B cell (primary cell): ENCODE measurements at regions not wholly inside any gene's neighbourhood (a gene's known extent, or its start where the extent isn't known, plus 50 kb on each side); places are given as distances from the start of the nearest gene placed in this dataset.

ENCODE experiments used
- ATAC-seq: fragments of 200-7000 bp; cut with Tn5 transposase; one replicate; pipeline ENCODE4 v1.10.0; 2021; ENCODE audit warnings: low read depth, mild to moderate bottlenecking, moderate number of reproducible peaks, moderate library complexity
- CTCF ChIA-PET: fragments of 350-600 bp; sonication (Branson Sonifier 250); formaldehyde crosslinking; loops from one replicate; lab custom pipeline; 2021; ENCODE audit warnings: antibody characterized with exemption, inconsistent platforms; lab: Charles Lee
- POLR2A ChIA-PET: fragments of 350-600 bp; sonication (Branson Sonifier 250); formaldehyde crosslinking; loops from one replicate; lab custom pipeline; 2021; ENCODE audit warnings: antibody characterized with exemption; lab: Charles Lee
- DNase-seq: peaks from one replicate; pipeline ENCODE4 v3.0.0; 2013
- H2AFZ ChIP-seq: 2 replicates; pipeline ENCODE4 v1.6.1; 2012; ENCODE audit warnings: mild to moderate bottlenecking, low read depth, low read length; ENCODE audit not compliant: insufficient read depth, poor library complexity, severe bottlenecking
- H3K27ac ChIP-seq, 2 donors: 1 replicate in 1 of 2; 2 replicates in 1 of 2; pipeline ENCODE4 v1.5.1; 2012 to 2013; ENCODE audit warnings: low read length in 2 of 2, mild to moderate bottlenecking in 2 of 2, moderate library complexity in 1 of 2
- H3K27me3 ChIP-seq, 4 experiments: fragments of 200-600 bp in 1 of 4; sonication (generic) in 1 of 4; replicated peaks in 1 of 4; 1 replicate in 2 of 4; 2 replicates in 2 of 4; pipeline versions ENCODE4 v1.6.1 to v1.7.0; 2013 to 2016; ENCODE audit warnings: low read length in 3 of 4, mild to moderate bottlenecking in 2 of 4, mixed read lengths in 1 of 4, moderate library complexity in 1 of 4; ENCODE audit not compliant: insufficient read depth in 4 of 4, control insufficient read depth in 3 of 4; ENCODE audit errors: control extremely low read depth in 1 of 4
- H3K36me3 ChIP-seq, 2 experiments: replicated peaks in 1 of 2; 1 replicate in 1 of 2; 2 replicates in 1 of 2; pipeline versions ENCODE4 v1.6.1 to v1.7.1; 2013; ENCODE audit warnings: low read length in 1 of 2; ENCODE audit not compliant: insufficient read depth in 2 of 2, control insufficient read depth in 1 of 2; ENCODE audit errors: control extremely low read depth in 1 of 2, extremely low read depth in 1 of 2
- H3K4me1 ChIP-seq, 2 donors: fragments of 200-600 bp in 1 of 2; sonication (generic) in 1 of 2; 1 replicate in 1 of 2; 2 replicates in 1 of 2; pipeline versions ENCODE4 v1.5.1 to v1.6.1; 2013 to 2017; ENCODE audit warnings: low read length in 2 of 2; ENCODE audit not compliant: control insufficient read depth in 2 of 2, insufficient read depth in 2 of 2
- H3K4me2 ChIP-seq: replicated peaks from 2 replicates; pipeline ENCODE3; 2012; ENCODE audit warnings: mild to moderate bottlenecking, low read depth, low read length; ENCODE audit not compliant: poor library complexity, severe bottlenecking
- H3K4me3 ChIP-seq, 5 experiments: fragments of 200-600 bp in 1 of 5; sonication (generic) in 1 of 5; 1 replicate in 3 of 5; 2 replicates in 2 of 5; pipeline versions ENCODE4 v1.5.1 to v1.7.0; 2011 to 2016; ENCODE audit warnings: low read length in 4 of 5, mild to moderate bottlenecking in 4 of 5, low read depth in 2 of 5, control low read depth in 1 of 5, moderate library complexity in 1 of 5; ENCODE audit not compliant: insufficient read depth in 1 of 5; ENCODE audit errors: control extremely low read depth in 1 of 5, extremely low read depth in 1 of 5
- H3K79me2 ChIP-seq: fragments of 200-600 bp; sonication (generic); one replicate; pipeline ENCODE4 v1.6.0; 2016; ENCODE audit warnings: low read length; ENCODE audit not compliant: control insufficient read depth, insufficient read depth
- H3K9ac ChIP-seq: fragments of 200-600 bp; sonication (generic); 2 replicates; pipeline ENCODE4 v1.6.1; 2017; ENCODE audit warnings: mild to moderate bottlenecking, low read length, moderate library complexity
- H3K9me3 ChIP-seq, 3 donors: one replicate each; pipeline versions ENCODE4 v1.6.1 to v1.7.1; 2013; ENCODE audit warnings: low read length in 2 of 3; ENCODE audit not compliant: control insufficient read depth in 2 of 3, insufficient read depth in 1 of 3; ENCODE audit errors: control extremely low read depth in 1 of 3
- H4K20me1 ChIP-seq: 2 replicates; pipeline ENCODE4 v1.6.0; 2012; ENCODE audit warnings: mild to moderate bottlenecking, low read length; ENCODE audit not compliant: insufficient read depth, control insufficient read depth, poor library complexity, severe bottlenecking
- H3K27ac Mint-ChIP-seq: one replicate; pipeline ENCODE4 v1.8.0; 2021; ENCODE audit warnings: mixed read lengths
- H3K27me3 Mint-ChIP-seq: one replicate; pipeline ENCODE4 v1.8.0; 2021; ENCODE audit warnings: mixed read lengths
- H3K4me1 Mint-ChIP-seq: one replicate; pipeline ENCODE4 v1.8.0; 2021; ENCODE audit warnings: mixed read lengths
- H3K4me3 Mint-ChIP-seq: one replicate; pipeline ENCODE4 v1.8.0; 2021; ENCODE audit warnings: mixed read lengths
- H3K9me3 Mint-ChIP-seq: one replicate; pipeline ENCODE4 v1.8.0; 2022; ENCODE audit warnings: mixed read lengths; ENCODE audit not compliant: insufficient read depth
- EZH2 ChIP-seq: IDR thresholded peaks from 2 replicates; pipeline ENCODE4 v1.6.1; 2012; ENCODE audit warnings: borderline replicate concordance, low read depth, mild to moderate bottlenecking, moderate library complexity, low read length; ENCODE audit not compliant: insufficient read depth, poor library complexity, severe bottlenecking
- WGBS: methylation state at CpG from one replicate; pipeline ENCODE4 v1.1.5; 2013; ENCODE audit warnings: missing lambda C conversion rate; ENCODE audit not compliant: insufficient coverage; 5-methylcytosine and 5-hydroxymethylcytosine counted together
- intact Hi-C: fragments of 100-400 bp; cut with micrococcal nuclease; formaldehyde crosslinking; loops from one replicate; pipeline ENCODE4 v1.10.0; 2022
- TF ChIP-seq, protein P1 (sequence below): fragments of 200-600 bp; IDR thresholded peaks from one replicate; pipeline ENCODE4 v1.8.0; 2022; ENCODE audit warnings: antibody characterized with exemption, mild to moderate bottlenecking

DNA sequence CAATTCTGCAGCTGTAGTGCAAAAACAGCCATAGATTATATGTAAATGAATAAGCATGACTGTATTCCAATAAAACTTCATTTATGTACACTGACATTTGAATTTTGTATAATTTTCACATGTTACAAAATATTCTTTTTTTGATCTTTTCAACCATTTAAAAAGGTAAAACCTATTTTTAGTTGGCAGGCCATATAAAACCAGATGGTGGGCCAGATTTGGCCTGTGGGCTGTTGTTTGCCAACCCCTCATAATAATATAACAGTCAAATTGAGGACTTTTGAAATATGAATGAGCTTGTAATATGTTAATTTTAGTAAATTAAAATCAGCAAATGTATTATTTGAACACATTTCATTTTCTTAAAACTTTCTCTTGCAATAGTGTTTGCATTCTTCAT is 913.4 kb downstream of the TLE1 start:
- Mint-ChIP-seq H3K27me3 (no peaks in the 10 kb centered on the region), H3K27ac (no peak overlapping the region), H3K4me3 (no peak overlapping the region), H3K9me3 (no peaks in the 10 kb centered on the region), H3K4me1 (no peaks in the 10 kb centered on the region)
- intact Hi-C loops = no loop called here
- Histone ChIP-seq H3K36me3 (no peaks in the 10 kb centered on the region), H4K20me1 (no peaks in the 10 kb centered on the region), H3K27me3 (no peaks in the 10 kb centered on the region), H3K79me2 (no peaks in the 10 kb centered on the region), H3K9ac (no peak overlapping the region), H2AFZ (no peak overlapping the region), H3K27ac (no peak overlapping the region), H3K4me1 (no peaks in the 10 kb centered on the region), H3K4me3 (no peak overlapping the region), H3K4me2 (no peak overlapping the region), H3K9me3 (no peaks in the 10 kb centered on the region)
- CTCF ChIA-PET = no interaction called here
- POLR2A ChIA-PET = no interaction called here
- no peak for TF ChIP-seq EZH2
- TF ChIP-seq, protein P1, sequence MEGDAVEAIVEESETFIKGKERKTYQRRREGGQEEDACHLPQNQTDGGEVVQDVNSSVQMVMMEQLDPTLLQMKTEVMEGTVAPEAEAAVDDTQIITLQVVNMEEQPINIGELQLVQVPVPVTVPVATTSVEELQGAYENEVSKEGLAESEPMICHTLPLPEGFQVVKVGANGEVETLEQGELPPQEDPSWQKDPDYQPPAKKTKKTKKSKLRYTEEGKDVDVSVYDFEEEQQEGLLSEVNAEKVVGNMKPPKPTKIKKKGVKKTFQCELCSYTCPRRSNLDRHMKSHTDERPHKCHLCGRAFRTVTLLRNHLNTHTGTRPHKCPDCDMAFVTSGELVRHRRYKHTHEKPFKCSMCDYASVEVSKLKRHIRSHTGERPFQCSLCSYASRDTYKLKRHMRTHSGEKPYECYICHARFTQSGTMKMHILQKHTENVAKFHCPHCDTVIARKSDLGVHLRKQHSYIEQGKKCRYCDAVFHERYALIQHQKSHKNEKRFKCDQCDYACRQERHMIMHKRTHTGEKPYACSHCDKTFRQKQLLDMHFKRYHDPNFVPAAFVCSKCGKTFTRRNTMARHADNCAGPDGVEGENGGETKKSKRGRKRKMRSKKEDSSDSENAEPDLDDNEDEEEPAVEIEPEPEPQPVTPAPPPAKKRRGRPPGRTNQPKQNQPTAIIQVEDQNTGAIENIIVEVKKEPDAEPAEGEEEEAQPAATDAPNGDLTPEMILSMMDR = no peak
- ATAC-seq (no peak), DNase-seq (no peak)

DNA sequence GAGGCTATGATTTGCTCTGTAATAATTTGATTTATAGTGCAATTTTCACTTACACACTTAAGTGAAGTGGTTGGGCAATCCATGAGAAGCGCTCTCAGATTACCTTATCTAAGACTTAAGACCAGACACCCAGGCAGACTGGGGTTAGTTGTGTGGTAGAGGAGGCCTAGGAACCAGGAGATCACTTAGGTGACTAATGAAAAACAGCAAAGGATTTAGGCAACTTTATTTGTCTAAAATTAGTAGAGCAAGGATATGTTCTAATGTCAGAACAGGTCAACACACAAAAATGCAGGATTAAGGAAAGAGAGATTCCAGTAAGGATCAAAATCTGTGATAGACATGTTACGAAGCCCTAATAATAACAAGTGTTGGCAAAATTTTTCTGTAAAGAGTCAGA is 913.8 kb downstream of the TLE1 start:
- no peak for TF ChIP-seq EZH2
- TF ChIP-seq, protein P1 = no peak
- POLR2A ChIA-PET = no interaction called here
- intact Hi-C loops = no loop called here
- Histone ChIP-seq H2AFZ (no peak overlapping the region), H3K4me1 (no peaks in the 10 kb centered on the region), H3K27ac (no peak overlapping the region), H4K20me1 (no peaks in the 10 kb centered on the region), H3K36me3 (no peaks in the 10 kb centered on the region), H3K9me3 (no peaks in the 10 kb centered on the region), H3K4me3 (no peak overlapping the region), H3K4me2 (no peak overlapping the region), H3K79me2 (no peaks in the 10 kb centered on the region), H3K9ac (no peak overlapping the region), H3K27me3 (no peaks in the 10 kb centered on the region)
- no peak overlapping the region for H3K27ac Mint-ChIP-seq
- WGBS = no CpG with 5 or more reads among the region's 2 CpGs
- no peaks in the 10 kb centered on the region for H3K4me1 Mint-ChIP-seq
- ATAC-seq (no peak), DNase-seq (no peak)
- CTCF ChIA-PET = no interaction called here
- H3K27me3 Mint-ChIP-seq = no peaks in the 10 kb centered on the region
- H3K4me3 Mint-ChIP-seq = no peak overlapping the region
- H3K9me3 Mint-ChIP-seq = no peaks in the 10 kb centered on the region
